Natural killer cell (primary cell): ENCODE measurements at regions not wholly inside any gene's neighbourhood (a gene's known extent, or its start where the extent isn't known, plus 50 kb on each side); places are given as distances from the start of the nearest gene placed in this dataset.

Experiments
- ATAC-seq, 3 donors: fragments of 150-1000 bp in 2 of 3; fragments of 200-7000 bp in 1 of 3; cut with Tn5 transposase; 1 replicate in 1 of 3; 2 replicates in 2 of 3; pipeline ENCODE4 v1.10.0; 2021; ENCODE audit warnings: mild to moderate bottlenecking in 2 of 3, moderate library complexity in 2 of 3
- DNase-seq, 2 donors: peaks; one replicate each; pipeline versions ENCODE4 v3.0.0 to v3.0.0-alpha.2; 2013 to 2021; ENCODE audit warnings: mixed read lengths in 1 of 2
- H3K27ac ChIP-seq: one replicate; pipeline ENCODE4 v1.5.1; 2013; ENCODE audit warnings: mild to moderate bottlenecking, low read length
- H3K27me3 ChIP-seq: one replicate; pipeline ENCODE4 v1.6.1; 2013; ENCODE audit warnings: low read length; ENCODE audit not compliant: control insufficient read depth, insufficient read depth
- H3K36me3 ChIP-seq: one replicate; pipeline ENCODE4 v1.6.1; 2013; ENCODE audit warnings: low read length; ENCODE audit not compliant: control insufficient read depth, insufficient read depth
- H3K4me1 ChIP-seq: one replicate; pipeline ENCODE4 v1.6.1; 2013; ENCODE audit warnings: low read length; ENCODE audit not compliant: control insufficient read depth, insufficient read depth
- H3K4me3 ChIP-seq: one replicate; pipeline ENCODE4 v1.5.1; 2013; ENCODE audit warnings: low read length
- H3K9me3 ChIP-seq: one replicate; pipeline ENCODE4 v1.6.1; 2013; ENCODE audit warnings: low read length; ENCODE audit not compliant: control insufficient read depth, insufficient read depth
- H3K27ac Mint-ChIP-seq, 2 donors: one replicate each; pipeline ENCODE4 v1.8.0; 2022; ENCODE audit warnings: mild to moderate bottlenecking in 2 of 2, mixed read lengths in 2 of 2, moderate library complexity in 1 of 2
- H3K27me3 Mint-ChIP-seq, 2 donors: one replicate each; pipeline ENCODE4 v1.8.0; 2022; ENCODE audit warnings: low read depth in 2 of 2, mixed read lengths in 2 of 2
- H3K36me3 Mint-ChIP-seq: one replicate; pipeline ENCODE4 v1.8.0; 2022; ENCODE audit warnings: mixed read lengths
- H3K4me1 Mint-ChIP-seq, 2 donors: one replicate each; pipeline ENCODE4 v1.8.0; 2022; ENCODE audit warnings: mixed read lengths in 2 of 2
- H3K4me3 Mint-ChIP-seq: one replicate; pipeline ENCODE4 v1.8.0; 2022; ENCODE audit warnings: mild to moderate bottlenecking, moderate library complexity, mixed read lengths
- H3K9me3 Mint-ChIP-seq, 2 donors: one replicate each; pipeline ENCODE4 v1.8.0; 2022; ENCODE audit warnings: mixed read lengths in 2 of 2
- CTCF ChIP-seq: fragments of 200-600 bp; IDR thresholded peaks from one replicate; pipeline ENCODE4 v1.8.0; 2022; ENCODE audit warnings: antibody characterized with exemption
- WGBS: methylation state at CpG from one replicate; pipeline ENCODE4 v1.1.7; 2013; ENCODE audit warnings: missing lambda C conversion rate; ENCODE audit not compliant: insufficient coverage; 5-methylcytosine and 5-hydroxymethylcytosine counted together
- intact Hi-C: fragments of 100-400 bp; cut with micrococcal nuclease; formaldehyde crosslinking; loops from one replicate; pipeline ENCODE4 v1.14.2; 2022

- intact Hi-C loops: no loop called here
- no peak for TF ChIP-seq CTCF
- no peak for ATAC-seq
These were observed 102.3 kb upstream of the TSHZ2 start for GRCh38 chr20:52869698-52870501.

GRCh38 chr20:52869276-52869675, 102.9 kb upstream of the TSHZ2 start:
- Mint-ChIP-seq H3K4me1 (no peaks in the 10 kb centered on the region), H3K9me3 (no peaks in the 10 kb centered on the region), H3K27ac (no peak overlapping the region), H3K36me3 (no peaks in the 10 kb centered on the region), H3K27me3 (peaks cover 0 to 16% of the 10 kb centered on the region in 2 donors), H3K4me3 (no peak overlapping the region)
- H3K36me3 ChIP-seq: no peaks in the 10 kb centered on the region
- intact Hi-C loops: no loop called here
- TF ChIP-seq CTCF: no peak
- no peaks in the 10 kb centered on the region for H3K9me3 ChIP-seq
- H3K27me3 ChIP-seq: no peaks in the 10 kb centered on the region
- no peak overlapping the region for H3K4me3 ChIP-seq
- ATAC-seq (no peak), DNase-seq (no peak)
- H3K4me1 ChIP-seq: no peaks in the 10 kb centered on the region
- WGBS: 98% methylated on average over 2 of the region's 2 CpGs
- H3K27ac ChIP-seq: no peak overlapping the region

More at GRCh38 chr20:52869698-52870501, 102.3 kb upstream of the TSHZ2 start:
- Mint-ChIP-seq H3K9me3 (no peaks in the 10 kb centered on the region), H3K27ac (no peak overlapping the region), H3K36me3 (no peaks in the 10 kb centered on the region), H3K4me3 (no peak overlapping the region), H3K4me1 (no peaks in the 10 kb centered on the region), H3K27me3 (peaks cover 0 to 16% of the 10 kb centered on the region in 2 donors)
- H3K27me3 ChIP-seq: no peaks in the 10 kb centered on the region
- DNase-seq: no peak
- H3K27ac ChIP-seq: no peak overlapping the region
- no peaks in the 10 kb centered on the region for H3K9me3 ChIP-seq
- no peaks in the 10 kb centered on the region for H3K4me1 ChIP-seq
- WGBS: 87% methylated on average over 6 of the region's 6 CpGs
- no peaks in the 10 kb centered on the region for H3K36me3 ChIP-seq
- H3K4me3 ChIP-seq: no peak overlapping the region

- Histone ChIP-seq H3K36me3 (no peaks in the 10 kb centered on the region), H3K27ac (no peak overlapping the region), H3K4me1 (no peaks in the 10 kb centered on the region), H3K9me3 (no peaks in the 10 kb centered on the region), H3K27me3 (no peaks in the 10 kb centered on the region), H3K4me3 (no peak overlapping the region)
- Mint-ChIP-seq H3K4me3 (no peak overlapping the region), H3K27me3 (peaks cover 6 to 19% of the 10 kb centered on the region in 2 donors), H3K4me1 (no peaks in the 10 kb centered on the region), H3K9me3 (no peaks in the 10 kb centered on the region), H3K27ac (no peak overlapping the region), H3K36me3 (no peaks in the 10 kb centered on the region)
- no peak for TF ChIP-seq CTCF
- intact Hi-C loops: no loop called here
- DNase-seq (no peak), ATAC-seq (no peak)
- 76% methylated on average over 4 of the region's 4 CpGs for WGBS
These were observed 104.9 kb upstream of the TSHZ2 start for GRCh38 chr20:52867305-52867704.
